Stimulated activated CD4-positive, alpha-beta T cell treated with anti-CD3 and anti-CD28 coated beads, Interleukin-2, amount 100 ng/mL, for 4 hours (primary cell): ENCODE measurements at regions not wholly inside any gene's neighbourhood (a gene's known extent, or its start where the extent isn't known, plus 50 kb on each side); places are given as distances from the start of the nearest gene placed in this dataset.
"Not testable (repeated sequence)": the region's sequence is repeated elsewhere in the genome, so short reads cannot be mapped to it uniquely, and the experiment has no call there.

Experiments
- DNase-seq: peaks from one replicate; pipeline ENCODE4 v3.0.0-alpha.2; 2020; ENCODE audit warnings: low read depth

DNA sequence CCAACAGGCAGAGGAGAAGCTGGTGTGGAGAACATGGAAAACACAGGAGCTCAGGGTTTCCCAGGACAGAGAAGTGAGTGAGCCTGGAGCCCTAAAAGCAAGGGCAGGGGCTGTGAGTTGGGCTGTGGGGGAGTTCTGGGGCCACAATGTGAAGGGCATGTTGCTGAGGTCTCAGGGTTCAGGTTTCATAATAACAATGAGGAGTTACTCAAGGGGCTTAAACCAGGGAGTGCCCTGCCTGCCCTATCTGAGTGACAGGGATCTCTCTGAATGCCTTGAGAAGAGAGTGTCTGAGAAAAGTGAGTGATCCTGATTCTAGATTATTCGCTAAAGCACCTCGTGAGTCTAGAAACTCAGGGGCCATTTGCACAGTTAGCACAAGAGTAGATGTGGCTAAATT is 129.6 kb downstream of the VPREB1 start:
- no peak for DNase-seq

DNA sequence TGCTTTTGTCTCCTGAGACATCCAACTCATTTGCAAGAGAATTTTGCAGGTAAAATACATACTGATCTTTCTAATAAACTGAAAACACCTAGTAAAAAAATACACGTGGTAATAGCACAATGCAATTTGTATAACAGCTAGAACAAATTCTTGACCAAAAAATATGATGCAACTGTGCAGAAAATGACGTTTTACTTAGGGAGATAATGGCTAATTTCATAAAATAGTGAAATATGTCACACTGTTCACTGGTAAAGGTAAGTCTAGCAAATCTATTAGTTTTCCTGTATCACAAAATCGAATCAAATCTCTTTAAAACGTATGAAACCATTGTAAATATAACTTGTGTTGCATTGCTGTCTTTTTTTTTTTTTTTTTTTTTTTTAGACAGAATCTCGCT is 130.0 kb downstream of the VPREB1 start:
- no peak for DNase-seq

DNA sequence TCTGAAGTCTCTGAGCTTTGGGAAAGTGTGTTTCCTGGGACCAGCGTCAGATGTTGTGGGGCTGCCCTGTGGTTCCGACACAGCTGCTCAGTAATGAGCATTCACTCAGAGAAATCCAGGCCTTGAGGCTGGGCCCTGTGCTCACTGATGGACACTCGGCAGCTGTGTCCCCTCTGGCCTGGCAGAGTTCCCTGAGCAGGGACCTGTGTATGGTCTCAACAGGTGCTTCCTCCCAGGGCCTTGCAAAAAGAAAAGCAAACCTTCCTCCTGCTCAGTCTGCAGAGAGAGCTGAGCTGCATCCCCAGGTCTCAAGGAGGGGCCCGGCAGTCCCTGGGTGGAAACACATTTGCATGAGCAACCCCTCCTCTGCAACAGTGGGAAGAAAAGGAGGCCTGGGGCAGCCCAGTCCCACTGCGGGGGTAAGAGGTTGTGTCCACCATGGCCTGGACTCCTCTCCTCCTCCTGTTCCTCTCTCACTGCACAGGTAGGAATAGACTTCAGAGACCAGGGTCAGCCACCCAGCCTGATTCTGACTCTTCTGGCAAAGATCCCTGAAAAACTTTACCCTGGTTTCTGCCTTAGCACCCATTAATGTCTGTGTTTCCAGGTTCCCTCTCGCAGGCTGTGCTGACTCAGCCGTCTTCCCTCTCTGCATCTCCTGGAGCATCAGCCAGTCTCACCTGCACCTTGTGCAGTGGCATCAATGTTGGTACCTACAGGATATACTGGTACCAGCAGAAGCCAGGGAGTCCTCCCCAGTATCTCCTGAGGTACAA is 131.2 kb downstream of the VPREB1 start:
- no peak for DNase-seq

DNA sequence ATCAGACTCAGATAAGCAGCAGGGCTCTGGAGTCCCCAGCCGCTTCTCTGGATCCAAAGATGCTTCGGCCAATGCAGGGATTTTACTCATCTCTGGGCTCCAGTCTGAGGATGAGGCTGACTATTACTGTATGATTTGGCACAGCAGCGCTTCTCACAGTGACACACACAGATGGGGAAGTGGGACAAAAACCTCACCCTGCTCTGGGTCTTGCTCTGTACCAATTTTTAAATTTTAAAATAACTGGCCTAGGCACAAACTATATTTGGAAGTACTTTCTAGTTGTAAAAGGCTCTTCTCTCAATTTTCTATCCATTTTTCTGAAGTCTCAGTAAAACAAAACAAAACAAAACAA is 131.7 kb downstream of the VPREB1 start:
- DNase-seq, result no peak

DNA sequence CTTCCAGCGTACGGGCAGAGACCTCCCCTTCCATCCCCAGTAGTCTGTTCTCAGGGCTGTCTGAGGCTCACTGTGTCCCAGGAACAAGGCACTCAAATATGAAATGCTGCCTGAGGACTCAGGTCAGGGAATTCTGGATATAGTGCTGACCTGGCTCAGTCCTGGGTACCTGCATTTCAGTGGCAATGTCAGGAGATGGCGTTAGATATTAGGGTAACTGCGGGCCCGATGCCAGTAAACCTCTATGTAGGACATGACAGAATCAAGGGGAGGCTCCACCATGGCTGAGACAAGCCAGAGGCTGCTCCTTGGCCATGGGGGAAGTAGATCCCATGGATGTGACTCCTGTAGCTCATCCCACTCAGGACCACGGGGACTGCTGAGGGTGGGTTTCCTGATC is 131.7 kb downstream of the ZNF280B start:
- not testable (repeated sequence) for DNase-seq

DNA sequence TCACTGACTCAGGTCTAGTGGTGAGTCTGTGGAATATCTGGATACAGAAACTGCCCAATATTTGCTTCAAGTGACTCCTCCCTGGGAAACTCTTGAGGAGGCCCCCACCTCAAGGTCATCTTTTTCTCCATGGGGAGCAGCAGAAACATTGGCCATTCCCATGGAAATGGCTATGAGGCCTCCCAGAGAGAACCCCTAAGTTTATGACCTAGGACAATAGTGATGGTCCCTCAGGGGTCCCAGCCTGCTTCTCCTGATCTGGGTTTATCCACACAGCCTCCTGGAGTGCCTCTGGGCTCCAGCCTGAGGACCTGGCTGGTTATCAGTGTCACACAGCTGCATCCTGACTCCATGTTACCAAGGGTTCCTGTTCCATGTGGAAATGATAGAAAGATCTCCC is 131.2 kb downstream of the ZNF280B start:
- DNase-seq, result no peak

DNA sequence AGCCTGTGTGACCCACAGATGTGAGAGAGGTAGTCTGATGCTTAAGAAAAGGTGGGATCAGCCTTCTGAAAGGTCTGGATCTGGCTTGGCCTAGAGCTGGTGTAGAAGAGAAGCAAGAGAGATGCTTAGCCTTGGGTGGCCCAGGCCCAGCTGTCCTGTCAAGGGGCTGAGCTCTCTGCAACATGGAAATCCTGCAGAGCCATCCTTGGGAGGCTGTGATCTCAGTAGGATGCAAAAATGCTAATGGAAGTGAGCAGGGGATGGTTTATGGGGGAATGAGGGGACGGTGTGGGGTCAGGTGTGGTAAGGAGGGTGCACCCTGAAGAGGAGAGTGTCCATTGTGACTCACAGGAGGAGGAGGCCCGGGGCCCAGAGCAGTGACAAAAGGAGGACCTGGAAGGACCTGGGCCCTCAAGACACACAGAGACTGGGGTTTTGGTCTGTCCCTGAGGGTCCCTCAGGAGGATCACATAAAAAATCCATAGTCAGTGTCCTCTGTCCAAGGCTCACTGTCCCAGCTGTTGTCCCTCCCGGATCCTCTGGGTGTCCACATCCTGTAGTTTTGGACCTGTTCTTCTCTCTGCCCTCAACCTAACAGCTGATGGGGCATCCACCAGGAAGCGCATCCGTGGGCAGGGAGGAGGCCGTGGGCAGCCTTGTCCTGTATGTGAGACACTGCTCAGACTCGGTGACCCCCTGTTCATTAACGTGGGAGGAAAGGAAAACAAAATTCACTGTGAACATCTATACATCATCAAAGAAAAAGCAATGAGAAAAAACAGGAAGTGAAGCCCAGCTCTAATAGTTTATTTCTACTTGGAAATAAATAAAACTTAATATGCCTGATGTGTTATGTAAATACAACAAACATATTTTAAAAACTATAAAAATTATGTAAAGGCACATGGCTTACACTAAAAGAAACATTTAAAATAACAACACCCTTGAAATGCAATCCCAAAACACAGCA is 129.8 kb downstream of the ZNF280B start:
- no peak for DNase-seq

DNA sequence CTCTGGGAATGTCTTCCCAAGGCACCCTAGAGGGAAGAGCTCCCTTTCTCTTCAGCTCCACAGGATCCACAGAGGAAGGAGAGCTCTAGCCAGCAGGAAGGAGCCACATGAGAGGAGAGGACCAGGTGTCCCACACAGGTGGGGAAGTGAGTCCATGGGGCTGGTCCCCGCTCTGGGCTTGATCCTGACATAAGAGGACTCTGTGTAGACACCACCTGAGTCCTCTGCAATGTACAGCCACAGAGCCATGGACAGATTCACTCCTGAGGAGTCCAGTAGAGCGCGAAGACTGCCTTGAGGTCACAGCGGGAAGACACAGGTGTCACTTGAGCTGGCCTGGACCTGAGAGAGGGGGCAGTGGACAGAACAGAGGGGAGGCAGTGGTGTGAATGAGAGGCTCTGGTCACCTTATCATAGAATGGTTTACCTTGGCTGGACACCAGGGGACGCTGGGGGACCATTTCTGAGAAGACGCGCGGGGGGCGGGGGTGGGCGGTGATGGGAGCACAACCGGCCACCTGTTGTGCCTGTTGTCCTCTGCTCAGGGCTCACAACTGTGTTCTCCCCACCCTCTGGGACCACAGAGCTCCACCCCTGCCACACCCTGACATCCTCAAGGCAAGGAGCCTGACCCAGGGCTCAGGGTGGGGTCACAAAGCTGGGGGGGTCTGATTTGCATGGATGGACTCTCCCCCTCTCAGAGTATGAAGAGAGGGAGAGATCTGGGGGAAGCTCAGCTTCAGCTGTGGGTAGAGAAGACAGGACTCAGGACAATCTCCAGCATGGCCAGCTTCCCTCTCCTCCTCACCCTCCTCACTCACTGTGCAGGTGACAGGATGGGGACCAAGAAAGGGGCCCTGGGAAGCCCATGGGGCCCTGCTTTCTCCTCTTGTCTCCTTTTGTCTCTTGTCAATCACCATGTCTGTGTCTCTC is 128.2 kb downstream of the ZNF280B start:
- no peak for DNase-seq

DNA sequence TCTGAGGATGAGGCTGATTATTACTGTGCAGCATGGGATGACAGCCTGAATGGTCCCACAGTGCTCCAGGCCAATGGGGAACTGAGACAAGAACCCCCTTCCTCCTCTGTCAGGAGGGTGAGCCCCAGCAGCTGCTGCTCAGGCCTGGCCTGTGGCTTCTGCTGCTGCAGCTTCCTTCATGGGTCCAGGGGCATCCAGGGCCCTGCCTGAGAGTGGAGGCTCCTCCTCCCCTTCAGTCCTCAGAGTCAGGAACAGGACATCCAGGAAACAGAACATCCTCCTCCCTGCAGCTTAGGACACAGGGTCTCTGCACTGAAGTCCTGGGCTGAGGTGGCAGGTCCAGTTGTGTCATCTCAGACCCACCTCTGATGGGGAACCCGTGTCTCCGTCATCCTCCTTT is 127.2 kb downstream of the ZNF280B start:
- not testable (repeated sequence) for DNase-seq

DNA sequence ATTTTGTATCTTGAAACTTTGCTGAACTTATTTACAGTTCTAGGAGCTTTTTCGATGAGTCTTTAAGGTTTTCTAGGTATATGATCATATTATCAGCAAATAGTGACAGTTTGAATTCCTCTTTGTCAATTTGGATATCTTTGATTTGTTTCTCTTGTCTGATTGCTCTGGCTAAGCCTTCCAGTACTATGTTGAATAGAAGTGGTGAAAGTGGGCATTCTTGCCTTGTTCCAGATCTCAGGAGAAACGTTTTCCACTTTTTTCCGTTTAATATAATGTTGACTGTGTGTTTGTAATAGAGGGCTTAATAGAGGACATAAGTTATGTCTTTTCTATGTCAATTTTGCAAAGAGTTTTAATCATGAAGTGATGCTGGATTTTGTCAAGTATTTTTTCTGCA is 124.3 kb downstream of the ZNF280B start:
- DNase-seq, result no peak

DNA sequence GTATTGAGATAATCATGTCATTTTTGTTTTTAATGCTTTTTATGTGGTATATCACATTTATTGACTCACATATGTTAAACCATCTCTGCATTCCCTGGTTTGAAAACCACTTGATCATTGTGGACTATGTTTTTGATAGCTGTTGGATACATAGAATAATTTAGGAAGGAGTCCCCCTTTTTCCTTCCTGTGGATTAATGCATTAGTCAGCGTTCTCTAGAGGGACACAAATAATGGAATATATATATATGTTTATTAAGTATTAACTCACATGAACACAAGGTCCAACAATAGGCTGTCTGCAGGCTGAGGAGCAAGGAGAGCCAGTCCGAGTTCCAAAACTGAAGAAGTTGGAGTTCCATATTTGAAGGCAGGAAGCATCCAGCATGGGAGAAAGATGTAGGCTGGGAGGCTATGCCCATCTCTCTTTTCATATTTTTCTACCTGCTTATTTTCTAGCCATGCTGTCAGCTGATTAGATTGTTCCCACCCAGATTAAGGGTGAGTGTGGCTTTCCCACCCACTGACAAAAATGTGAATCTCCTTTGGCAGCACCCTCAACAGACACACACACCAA is 123.8 kb downstream of the ZNF280B start:
- no peak for DNase-seq

DNA sequence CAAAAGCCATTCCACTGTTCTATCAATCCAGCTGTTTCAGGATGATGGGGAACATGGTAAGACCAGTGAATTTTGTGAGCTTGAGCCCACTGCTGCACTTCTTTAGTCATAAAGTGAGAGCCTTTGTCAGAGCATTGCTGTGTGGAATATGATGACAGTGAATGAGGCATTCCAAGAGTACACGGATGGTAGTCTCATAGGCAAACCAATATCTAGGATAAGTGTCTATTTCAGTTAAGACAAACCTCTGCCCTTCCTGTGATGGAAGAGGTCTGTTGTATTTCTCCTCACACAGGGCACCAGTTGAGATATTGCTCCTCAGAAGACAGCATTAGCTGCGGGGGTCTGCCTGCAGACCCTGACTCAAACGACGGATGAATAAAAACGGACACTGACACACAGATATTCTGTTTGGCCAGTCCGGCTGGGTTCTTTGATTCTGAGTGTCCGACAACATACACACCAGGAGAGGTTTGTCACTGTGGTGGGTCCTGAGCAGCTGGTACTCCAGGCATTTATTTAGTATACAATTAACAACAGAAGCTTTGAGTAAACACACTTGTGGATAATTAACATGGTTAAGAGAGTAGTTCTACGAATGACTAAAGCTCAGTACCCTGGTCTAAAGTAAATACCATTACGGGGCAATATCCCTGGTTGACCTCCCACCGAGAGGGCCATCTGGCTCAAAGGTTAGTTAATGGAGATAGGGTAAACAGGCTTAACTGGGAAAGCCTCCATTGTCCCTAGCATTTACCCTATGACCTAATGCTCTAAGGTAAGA is 121.7 kb downstream of the ZNF280B start:
- DNase-seq, result no peak

DNA sequence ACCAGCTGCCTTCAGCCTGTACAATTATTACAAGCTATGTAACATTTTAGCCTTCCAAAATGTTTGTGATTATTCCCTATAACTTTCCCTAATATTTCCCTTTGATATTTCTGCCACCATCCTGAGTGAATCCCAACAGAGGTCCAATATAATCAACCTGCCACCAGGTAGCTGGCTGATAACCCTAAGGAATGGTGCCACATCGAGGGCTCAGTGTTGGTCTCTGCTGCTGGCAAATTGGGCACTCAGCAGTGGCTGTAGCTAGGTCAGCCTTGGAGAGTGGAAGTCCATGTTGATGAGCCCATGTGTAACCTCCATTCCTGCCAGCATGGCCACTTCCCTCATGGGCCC is 121.2 kb downstream of the ZNF280B start:
- DNase-seq, result no peak

DNA sequence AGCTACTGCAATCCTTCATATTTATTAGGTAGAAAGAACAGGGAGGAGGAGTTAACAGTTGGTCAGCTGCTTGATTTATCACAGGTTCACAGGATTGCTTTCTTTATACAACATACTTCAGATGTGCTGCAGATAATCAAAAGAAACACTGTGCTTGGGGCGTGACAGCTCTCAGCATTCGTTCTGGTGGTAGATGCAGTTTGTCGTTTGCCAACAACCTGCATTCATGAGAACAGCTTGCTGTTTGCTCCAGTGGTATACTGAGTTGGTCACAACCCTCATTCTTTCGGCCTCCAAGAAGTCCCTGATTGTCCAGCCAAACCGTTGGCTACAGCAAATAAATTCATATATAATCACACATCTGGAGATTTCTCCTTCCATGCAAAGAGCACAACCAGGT is 120.5 kb downstream of the ZNF280B start:
- no peak for DNase-seq

DNA sequence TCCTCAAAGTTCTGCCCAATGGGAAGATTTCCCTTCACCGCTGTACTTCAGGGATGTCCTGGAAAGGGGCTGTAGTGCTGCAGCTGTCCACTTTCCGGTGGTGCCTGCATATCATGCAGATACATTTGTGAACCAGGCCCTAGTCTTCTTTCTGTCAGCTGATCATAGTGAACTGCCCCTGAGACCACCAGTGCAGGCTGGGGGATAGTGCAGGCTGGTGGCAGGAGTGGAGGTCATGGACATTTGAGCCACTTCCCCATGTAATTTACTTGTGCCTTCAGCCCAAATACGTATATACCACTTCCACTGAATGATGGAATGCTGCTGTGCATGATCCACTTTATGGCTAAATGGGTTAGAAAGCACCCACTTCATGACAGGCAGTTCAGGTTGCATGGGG is 120.0 kb downstream of the ZNF280B start:
- DNase-seq, result no peak

DNA sequence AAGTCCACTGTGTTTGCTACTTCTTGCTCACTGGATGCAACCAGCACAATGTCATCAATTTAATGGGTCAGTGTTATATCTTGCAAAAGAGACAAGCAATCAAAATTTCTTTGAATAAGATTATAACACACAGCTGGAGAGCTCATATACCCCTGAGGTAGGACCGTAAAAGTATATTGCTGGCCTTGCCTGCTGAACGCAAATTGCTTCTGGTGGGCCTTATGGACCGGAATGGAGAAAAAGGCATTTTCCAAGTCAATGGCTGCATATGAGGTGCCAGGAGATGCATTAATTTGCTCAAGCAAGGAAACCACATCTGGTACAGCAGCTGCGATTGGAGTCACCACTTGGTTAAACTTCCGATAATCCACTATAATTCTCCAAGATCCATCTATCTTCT is 119.1 kb downstream of the ZNF280B start:
- no peak for DNase-seq

DNA sequence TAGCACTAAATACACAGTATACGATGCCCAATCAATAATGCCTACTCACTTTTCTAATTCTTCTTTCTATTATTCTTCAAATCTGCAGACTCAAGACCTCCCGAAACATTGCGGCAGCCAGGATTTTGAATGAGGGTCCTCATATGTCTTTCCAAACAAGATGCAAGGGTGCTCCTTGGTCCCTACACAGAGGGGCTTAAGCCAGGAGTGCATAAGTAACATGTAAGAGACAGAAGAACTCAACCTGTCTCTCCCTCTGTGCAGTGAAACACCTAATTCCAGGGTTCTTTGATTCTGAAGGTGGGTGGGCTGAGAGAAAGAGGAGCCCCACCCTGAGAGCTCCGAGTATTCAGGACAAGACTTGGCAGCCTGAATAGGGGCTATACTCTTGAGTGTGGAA is 117.6 kb downstream of the ZNF280B start:
- no peak for DNase-seq

DNA sequence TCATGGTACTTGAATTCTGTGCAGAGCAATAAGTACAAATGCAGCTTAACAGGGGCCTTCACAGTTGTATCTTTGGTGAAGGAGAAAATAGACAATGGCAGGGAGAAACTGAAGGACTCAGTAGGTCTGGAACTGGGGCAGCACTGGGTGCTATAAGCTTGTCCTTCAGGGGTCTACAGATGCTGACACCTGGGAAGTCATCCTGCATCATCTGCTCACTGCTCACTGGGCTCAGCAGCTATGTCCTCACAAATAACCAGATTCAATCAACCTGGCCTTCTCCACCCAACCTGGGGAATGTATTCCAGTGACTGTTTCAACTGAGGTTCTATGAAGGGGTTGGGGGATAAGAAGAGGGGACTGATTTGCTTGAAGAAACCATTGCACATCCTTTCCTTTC is 117.0 kb downstream of the ZNF280B start:
- DNase-seq, result no peak

DNA sequence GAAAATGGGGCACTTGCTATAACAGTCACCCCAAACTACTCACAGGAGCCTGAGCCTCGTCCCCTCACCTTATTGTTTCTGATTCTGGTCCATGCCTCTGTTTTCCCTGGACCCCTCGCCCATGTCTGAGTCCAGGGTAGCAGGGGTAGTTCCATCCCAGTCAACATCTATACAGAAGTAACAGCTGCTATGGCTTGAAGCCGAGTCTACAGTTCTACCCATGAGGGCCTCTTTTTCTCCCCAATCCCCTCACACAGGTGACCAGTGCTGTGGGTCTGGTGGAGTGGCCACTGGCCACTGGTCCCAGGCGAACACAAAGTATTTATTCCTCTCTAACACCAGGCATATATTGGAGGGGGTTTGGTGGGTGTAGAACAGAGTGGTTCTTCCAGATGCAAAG is 116.4 kb downstream of the ZNF280B start:
- DNase-seq, result no peak

DNA sequence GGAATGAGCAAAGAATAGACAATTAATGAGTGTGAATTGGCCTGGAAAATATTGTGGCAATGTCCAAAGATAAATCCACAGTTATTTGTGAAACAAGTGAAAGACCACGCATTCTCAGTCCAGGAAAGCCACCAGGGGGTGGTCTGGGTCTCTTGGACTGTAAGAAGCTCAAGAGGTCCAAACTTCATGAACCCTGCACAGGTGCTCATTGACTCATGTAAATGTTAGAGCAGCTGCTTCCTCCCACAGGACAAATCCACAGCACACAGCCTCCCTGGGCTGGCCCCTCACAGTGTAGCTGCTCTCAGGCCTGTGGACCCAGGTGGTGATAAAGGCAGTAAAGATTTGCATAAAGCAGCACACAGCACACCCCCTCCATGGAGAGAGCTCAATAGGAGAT is 114.0 kb downstream of the ZNF280B start:
- no peak for DNase-seq

DNA sequence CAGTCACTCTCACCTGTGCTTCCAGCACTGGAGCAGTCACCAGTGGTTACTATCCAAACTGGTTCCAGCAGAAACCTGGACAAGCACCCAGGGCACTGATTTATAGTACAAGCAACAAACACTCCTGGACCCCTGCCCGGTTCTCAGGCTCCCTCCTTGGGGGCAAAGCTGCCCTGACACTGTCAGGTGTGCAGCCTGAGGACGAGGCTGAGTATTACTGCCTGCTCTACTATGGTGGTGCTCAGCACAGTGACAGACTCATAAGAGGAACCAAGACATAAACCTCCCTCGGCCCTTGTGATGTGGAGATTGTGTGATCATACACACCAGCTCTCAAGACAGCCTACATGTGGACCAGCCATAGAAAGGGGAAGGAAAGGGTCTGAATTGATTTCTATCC is 113.3 kb downstream of the ZNF280B start:
- no peak for DNase-seq
